ENCODE measurements at regions not wholly inside any gene's neighbourhood (a gene's known extent, or its start where the extent isn't known, plus 50 kb on each side); places are given as distances from the start of the nearest gene placed in this dataset.

DNA sequence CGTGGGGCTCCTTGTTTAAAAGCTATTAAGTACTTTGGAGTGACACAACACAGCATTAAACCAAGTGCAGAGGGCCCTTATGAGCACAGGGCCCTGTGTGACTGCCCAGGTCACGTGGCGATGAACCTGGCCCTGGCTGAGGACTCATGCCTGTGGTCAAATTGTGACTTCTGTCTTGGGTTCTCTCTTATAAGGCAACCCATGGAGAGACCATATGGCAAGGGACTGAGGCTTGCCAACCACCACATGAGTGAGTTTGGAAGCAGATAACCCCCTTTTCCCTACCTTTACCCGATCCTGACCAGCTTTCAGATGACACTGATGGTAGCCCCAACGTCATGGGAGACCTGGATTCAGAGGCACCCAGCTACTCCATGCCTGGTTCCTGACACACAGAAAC, 140.5 kb downstream of the ZBTB18 start:
- DNase-seq (ENCODE audit: low read depth in 4 of 4, low spot score in 3 of 4): no peak

GRCh38 chr1:244192325-244192724, 141.2 kb downstream of the ZBTB18 start:
- no peak for DNase-seq (ENCODE audit: low read depth in 4 of 4, low spot score in 3 of 4)

DNA sequence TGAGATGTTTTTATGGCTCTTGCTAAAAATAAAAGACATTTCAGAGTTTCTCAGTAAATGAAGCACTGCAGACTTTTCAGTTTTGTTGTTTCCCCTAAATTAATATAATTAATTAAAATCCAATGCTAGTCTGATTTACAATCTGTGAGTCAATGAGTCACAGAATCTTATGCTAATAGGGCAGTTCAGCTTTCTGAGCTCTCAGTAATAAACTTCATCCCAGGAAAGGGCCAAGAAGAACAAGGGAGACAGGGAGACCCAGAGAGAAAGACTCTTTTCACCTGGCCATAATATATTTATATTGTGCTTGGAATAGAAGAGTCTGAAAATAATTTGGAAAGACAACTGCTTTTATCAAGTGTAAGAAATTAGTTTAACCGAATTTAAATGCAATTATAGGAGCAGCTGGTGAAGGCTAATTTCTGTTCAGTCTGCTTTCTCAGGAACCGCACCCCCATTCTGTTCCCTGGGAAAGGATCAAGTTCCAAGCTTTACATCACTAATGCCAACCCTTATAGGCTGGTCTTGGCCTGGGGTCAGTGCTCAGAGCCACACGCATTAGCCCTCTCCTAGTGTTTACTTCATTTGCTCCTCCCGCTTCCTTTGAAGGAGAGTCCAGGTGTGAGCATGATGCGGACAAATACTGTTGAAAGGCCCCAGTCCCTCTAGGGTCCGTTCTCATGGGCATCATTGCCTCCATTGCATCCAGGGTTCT, 145.6 kb downstream of the ZBTB18 start:
- no peak for DNase-seq (ENCODE audit: low read depth in 4 of 4, low spot score in 3 of 4)

GRCh38 chr1:244197851-244198375, 146.8 kb downstream of the ZBTB18 start:
- no peak for DNase-seq (ENCODE audit: low read depth in 4 of 4, low spot score in 3 of 4)

GRCh38 chr1:244199902-244200301, 148.8 kb downstream of the ZBTB18 start:
- no peak for DNase-seq (ENCODE audit: low read depth in 4 of 4, low spot score in 3 of 4)

DNA sequence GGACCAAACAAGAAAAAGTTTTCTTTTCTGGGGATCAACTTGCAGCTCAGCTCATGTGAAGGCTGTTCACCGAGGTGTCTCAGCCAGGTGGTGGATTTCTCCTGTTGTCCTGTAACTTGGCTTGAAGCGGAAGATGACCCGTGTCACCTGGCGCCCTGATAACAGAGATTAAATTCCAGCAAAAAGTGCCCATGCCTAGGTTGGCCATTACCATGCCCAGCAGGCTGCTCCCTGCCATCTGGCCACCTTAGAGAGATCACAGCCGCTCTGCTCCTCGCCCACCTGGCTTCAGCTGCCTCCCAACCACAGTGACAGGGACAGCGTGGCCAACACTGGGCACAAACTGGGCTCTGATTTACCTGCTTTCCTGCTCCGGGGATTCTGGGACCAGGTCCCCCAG, 149.5 kb downstream of the ZBTB18 start:
- no peak for DNase-seq (ENCODE audit: low read depth in 4 of 4, low spot score in 3 of 4)

GRCh38 chr1:244201750-244202149, 150.7 kb downstream of the ZBTB18 start:
- no peak for DNase-seq (ENCODE audit: low read depth in 4 of 4, low spot score in 3 of 4)

DNA sequence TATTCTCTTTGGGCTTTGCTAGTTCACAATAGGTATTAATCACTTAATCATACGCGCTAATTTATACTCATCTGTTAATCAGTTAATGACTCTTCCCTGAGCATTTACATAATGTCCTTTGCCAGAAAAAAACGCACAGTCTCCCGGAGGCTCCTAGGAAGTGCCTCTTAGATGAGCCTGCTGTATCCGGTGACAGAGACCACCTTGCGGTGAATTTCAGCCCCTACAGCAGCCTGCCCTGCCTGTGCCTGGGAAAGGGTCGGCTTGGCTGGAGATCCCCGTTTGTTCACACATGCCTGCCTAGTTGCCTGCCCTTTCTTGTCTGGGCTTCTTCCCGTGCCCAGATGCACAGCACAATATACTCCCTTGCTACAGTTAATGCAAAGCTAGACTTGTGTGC, 152.9 kb downstream of the ZBTB18 start:
- no peak for DNase-seq (ENCODE audit: low read depth in 4 of 4, low spot score in 3 of 4)

DNA sequence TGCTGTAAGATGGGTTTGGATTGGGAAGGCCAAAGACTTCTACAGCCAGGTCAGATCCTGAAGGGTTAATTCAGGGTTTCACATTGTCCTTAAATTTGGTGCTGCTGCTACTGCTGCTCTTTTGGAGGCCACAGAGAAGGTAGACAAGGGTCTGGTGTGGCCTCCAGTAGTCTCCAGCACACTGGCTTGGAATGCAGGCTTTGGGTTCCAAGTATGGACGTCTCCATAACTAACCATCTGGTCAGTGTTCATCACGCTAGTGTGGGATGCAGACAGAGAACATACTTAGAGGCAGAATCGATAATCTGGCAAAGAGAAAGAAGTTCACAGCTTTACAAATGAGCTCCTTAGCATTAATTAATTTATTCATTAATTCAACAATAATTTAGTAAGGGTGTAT, 154.1 kb downstream of the ZBTB18 start:
- no peak for DNase-seq (ENCODE audit: low read depth in 4 of 4, low spot score in 3 of 4)

- DNase-seq (ENCODE audit: low read depth in 4 of 4, low spot score in 3 of 4): no peak
Measured at GRCh38 chr1:244205906-244206305, 154.8 kb downstream of the ZBTB18 start.

GRCh38 chr1:244207042-244207934, 156.2 kb downstream of the ZBTB18 start:
- no peak for DNase-seq (ENCODE audit: low read depth in 4 of 4, low spot score in 3 of 4)

DNA sequence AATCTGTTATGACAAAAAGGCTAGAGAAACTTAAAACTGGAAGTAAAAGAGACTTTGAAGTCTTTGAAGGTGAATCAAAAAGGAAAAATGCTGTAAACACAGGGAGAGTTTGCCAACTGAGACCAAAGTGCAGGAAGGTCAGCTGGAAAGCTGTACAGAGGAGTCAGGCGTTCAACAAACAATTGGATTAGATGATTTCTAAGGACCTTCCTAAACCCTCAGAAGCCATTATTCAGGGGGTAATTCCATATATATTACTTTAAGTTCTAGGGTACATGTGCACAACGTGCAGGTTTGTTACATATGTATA, 156.8 kb downstream of the ZBTB18 start:
- no peak for DNase-seq (ENCODE audit: low read depth in 4 of 4, low spot score in 3 of 4)

GRCh38 chr1:244209955-244210354, 158.9 kb downstream of the ZBTB18 start:
- DNase-seq (ENCODE audit: low read depth in 4 of 4, low spot score in 3 of 4): no peak

GRCh38 chr1:244210884-244211558, 159.9 kb downstream of the ZBTB18 start:
- no peak for DNase-seq (ENCODE audit: low read depth in 4 of 4, low spot score in 3 of 4)

DNA sequence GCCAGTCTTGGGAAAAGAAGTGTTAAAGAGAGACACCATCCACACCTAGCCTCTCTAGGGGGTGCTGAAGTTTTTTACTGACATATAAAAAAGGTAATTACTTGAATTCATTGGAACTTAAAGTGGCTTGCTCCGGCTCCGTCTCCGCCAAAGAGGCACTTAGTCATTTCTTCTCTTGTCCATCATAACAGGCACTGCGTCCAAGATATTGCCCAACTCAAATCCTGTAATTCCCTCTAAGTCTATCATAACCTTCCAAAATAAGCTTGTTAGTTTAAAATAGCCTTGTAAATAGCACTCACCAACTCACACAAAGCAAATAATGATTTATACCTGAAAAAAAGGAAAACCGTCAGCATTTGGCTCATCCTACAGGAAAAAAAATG, 160.5 kb downstream of the ZBTB18 start:
- no peak for DNase-seq (ENCODE audit: low read depth in 4 of 4, low spot score in 3 of 4)

- DNase-seq (ENCODE audit: low read depth in 4 of 4, low spot score in 3 of 4): no peak
Measured at GRCh38 chr1:244212219-244212618, 161.1 kb downstream of the ZBTB18 start.

DNA sequence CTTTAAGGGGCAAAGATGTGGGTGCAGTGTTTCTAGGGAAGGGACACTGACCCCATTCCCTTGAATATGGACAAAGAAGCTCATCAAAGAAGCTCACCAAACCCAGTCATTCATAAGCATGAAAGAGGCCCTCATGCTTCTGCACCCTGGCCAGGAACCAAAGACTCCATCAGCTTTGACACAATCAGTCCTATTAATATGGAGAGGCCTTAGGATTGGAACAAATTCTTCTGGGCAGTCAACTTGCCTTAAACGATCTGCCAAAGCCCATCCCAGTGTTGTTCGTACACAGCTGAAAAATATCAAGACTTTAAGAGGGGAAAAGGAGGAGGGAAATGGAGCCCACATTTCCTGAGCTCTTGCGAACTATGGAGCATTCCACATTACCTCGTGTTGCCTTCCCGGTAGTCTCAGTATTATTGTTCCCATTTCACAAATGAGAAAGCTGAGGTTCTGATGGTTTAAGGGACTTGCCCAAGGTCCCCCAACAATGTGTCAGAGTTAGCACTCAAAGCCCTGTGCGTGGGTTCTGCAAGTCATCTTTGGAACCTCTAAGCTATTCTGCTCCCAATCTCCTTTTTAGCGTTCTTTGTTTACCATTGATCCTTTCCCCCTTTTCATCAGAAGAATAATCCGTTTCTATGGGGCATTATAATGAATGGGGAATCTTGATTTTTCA, 161.9 kb downstream of the ZBTB18 start:
- DNase-seq (ENCODE audit: low read depth in 4 of 4, low spot score in 3 of 4): no peak

DNA sequence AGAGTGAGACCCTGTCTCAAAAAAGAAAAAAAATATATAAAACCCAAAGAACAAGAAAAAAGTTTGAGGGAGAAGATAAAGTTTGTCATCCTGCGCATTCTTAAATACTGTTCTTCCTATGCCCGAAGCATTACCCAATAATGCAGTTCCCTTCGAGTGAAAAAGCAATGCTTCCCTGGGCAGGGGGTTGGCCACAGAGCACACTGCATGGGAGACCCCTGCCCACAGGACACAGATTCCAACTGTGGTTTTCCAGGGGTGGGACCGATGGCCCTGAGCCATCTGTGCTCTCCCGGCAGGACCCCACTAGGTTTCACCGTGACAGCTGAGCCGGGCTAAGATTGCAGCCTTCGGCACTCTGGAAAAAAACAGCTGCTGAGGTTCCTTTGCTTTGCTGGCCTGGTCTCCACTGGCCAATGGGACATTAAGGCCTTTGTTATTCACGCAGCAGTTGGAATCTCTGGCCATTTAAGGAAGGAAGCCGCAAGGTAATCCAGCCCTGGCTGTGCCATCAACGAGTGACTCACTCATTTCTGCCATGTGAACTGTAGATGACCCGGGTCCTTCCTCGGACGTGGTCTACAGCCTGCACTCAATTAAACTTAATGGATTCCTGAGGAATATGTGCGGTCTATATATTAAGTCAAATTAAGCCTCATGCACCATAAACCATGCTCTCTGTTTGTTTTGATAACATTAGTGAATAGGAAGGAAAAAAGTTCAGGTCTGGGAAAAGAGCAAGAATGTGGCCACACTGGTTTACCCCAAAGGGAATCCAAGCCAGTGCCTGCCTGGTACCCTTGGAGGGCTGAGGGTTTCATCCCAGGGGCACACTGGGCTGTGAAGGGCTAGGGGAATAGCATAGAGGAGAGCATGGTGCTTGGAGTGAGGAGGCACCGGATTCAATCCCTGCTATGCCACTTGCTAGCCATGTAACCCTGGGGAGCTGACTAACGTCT, 163.2 kb downstream of the ZBTB18 start:
- peak in 3 of 4 donors; percentile 29 to 72 (median 50) for DNase-seq (ENCODE audit: low read depth in 4 of 4, low spot score in 3 of 4)

- no peak for DNase-seq (ENCODE audit: low read depth in 4 of 4, low spot score in 3 of 4)
Measured at GRCh38 chr1:244216836-244217235, 165.8 kb downstream of the ZBTB18 start.

- DNase-seq (ENCODE audit: low read depth in 4 of 4, low spot score in 3 of 4): no peak
Measured at GRCh38 chr1:244217711-244218110, 166.6 kb downstream of the ZBTB18 start.
